SJCRH30 (cell line): ENCODE measurements at regions not wholly inside any gene's neighbourhood (a gene's known extent, or its start where the extent isn't known, plus 50 kb on each side); places are given as distances from the start of the nearest gene placed in this dataset.

ENCODE experiments used
- DNase-seq, 2 experiments: peaks; one replicate each; pipeline ENCODE4 v3.0.0-alpha.2; 2015 to 2020
- H3K27ac ChIP-seq: fragments of 250-450 bp; sonication (Bioruptor Pico); 2 replicates; pipeline ENCODE4 v1.5.1; 2020; ENCODE audit warnings: mild to moderate bottlenecking, moderate library complexity
- H3K27me3 ChIP-seq: fragments of 250-450 bp; sonication (Bioruptor Pico); 2 replicates; pipeline ENCODE4 v1.5.1; 2020; ENCODE audit warnings: mild to moderate bottlenecking, moderate library complexity
- H3K36me3 ChIP-seq: fragments of 250-450 bp; sonication (Bioruptor Pico); 2 replicates; pipeline ENCODE4 v1.5.1; 2020; ENCODE audit warnings: mild to moderate bottlenecking, moderate library complexity
- H3K4me1 ChIP-seq: fragments of 250-450 bp; sonication (Bioruptor Pico); 2 replicates; pipeline ENCODE4 v1.5.1; 2020; ENCODE audit warnings: mild to moderate bottlenecking, moderate library complexity
- H3K4me3 ChIP-seq: fragments of 250-450 bp; sonication (Bioruptor Pico); 2 replicates; pipeline ENCODE4 v1.5.1; 2020; ENCODE audit warnings: mild to moderate bottlenecking, moderate library complexity
- H3K9me3 ChIP-seq: fragments of 250-450 bp; sonication (Bioruptor Pico); replicated peaks from 2 replicates; pipeline ENCODE4 v1.5.1; 2020; ENCODE audit warnings: mild to moderate bottlenecking, moderate library complexity

GRCh38 chr1:110816945-110817344, 56.0 kb upstream of the CD53 start:
- H3K4me1 ChIP-seq = no peaks in the 10 kb centered on the region
- no peak for DNase-seq
- H3K4me3 ChIP-seq = no peak overlapping the region
- no peaks in the 10 kb centered on the region for H3K9me3 ChIP-seq
- H3K27ac ChIP-seq = no peak overlapping the region
- no peaks in the 10 kb centered on the region for H3K36me3 ChIP-seq
- no peaks in the 10 kb centered on the region for H3K27me3 ChIP-seq

DNA sequence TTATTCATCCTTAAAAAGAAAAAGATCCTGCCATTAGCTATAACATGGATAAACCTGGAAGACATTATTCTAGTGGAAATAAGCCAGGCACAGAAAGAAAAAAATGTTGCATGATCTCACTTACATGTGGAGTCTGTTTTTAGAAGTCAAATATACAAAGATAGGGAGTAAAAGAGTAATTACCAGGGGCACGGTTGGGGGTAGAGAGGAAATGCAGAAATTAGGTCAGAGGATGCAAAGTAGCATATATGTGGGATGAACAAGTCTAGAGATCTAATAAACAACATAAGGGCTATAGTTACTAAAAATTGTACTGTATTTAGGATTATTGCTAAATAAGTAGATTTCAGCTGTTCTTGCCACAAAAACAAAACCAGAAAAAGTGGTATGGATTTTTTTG, 61.4 kb upstream of the CD53 start:
- no peaks in the 10 kb centered on the region for H3K4me1 ChIP-seq
- H3K4me3 ChIP-seq = no peak overlapping the region
- H3K9me3 ChIP-seq = no peaks in the 10 kb centered on the region
- no peaks in the 10 kb centered on the region for H3K27me3 ChIP-seq
- H3K27ac ChIP-seq = no peak overlapping the region
- no peak for DNase-seq
- no peaks in the 10 kb centered on the region for H3K36me3 ChIP-seq

- Histone ChIP-seq H3K27me3 (no peaks in the 10 kb centered on the region), H3K27ac (no peak overlapping the region)
Observed at GRCh38 chr1:110800079-110800478, 72.9 kb upstream of the CD53 start.

GRCh38 chr1:110798691-110799256, 74.2 kb upstream of the CD53 start:
- H3K4me1 ChIP-seq = no peaks in the 10 kb centered on the region
- no peaks in the 10 kb centered on the region for H3K27me3 ChIP-seq
- DNase-seq = no peak
- H3K4me3 ChIP-seq = no peak overlapping the region
- no peaks in the 10 kb centered on the region for H3K36me3 ChIP-seq
- no peaks in the 10 kb centered on the region for H3K9me3 ChIP-seq
- no peak overlapping the region for H3K27ac ChIP-seq

More at GRCh38 chr1:110800079-110800478, 72.9 kb upstream of the CD53 start:
- H3K4me3 ChIP-seq = no peak overlapping the region
- no peak for DNase-seq
- H3K4me1 ChIP-seq = no peaks in the 10 kb centered on the region
- H3K9me3 ChIP-seq = no peaks in the 10 kb centered on the region
- H3K36me3 ChIP-seq = no peaks in the 10 kb centered on the region

GRCh38 chr1:110788673-110789072, 84.3 kb upstream of the CD53 start:
- no peak for DNase-seq
- H3K9me3 ChIP-seq = no peaks in the 10 kb centered on the region
- H3K4me1 ChIP-seq = no peaks in the 10 kb centered on the region
- H3K4me3 ChIP-seq = no peak overlapping the region
- no peak overlapping the region for H3K27ac ChIP-seq
- H3K27me3 ChIP-seq = no peaks in the 10 kb centered on the region; the same call in 1 of the 2 replicates
- H3K36me3 ChIP-seq = no peaks in the 10 kb centered on the region

DNA sequence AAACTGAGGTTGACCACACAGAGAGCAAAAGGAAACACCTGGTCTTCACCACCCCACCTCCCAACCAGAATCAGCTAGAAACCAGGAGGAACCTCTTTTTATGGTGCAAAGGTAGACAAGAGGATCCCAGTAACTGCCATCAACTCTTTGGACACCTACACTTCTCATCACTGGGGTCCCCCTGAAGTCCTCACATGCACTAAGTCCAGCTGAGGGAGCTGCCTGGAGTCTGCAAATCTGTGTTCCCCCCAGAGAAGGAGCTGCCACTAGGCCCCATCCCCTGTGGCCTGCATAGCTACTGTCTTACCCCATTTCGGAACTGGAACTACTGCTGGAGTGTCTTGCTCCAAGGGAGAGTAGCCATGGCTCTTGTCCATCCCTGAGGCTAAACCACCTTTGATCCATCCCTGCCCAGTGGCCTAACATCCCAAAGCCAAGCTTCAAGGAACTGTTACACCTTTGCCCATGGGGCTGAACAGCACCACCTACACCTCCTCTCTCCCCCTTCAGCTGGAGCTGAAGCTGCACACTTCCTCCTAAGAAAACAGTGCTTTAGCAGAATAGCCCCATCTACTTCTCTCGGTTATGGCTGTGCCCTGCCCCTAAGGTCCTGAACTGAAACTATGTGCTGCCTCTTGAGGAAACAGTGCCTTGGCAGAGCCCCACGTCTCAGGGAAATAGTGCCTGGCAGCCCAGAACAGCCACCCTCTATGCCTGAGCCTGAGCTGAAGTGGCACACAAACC, 85.4 kb upstream of the CD53 start:
- DNase-seq = no peak
- no peak overlapping the region for H3K4me3 ChIP-seq
- H3K36me3 ChIP-seq = no peaks in the 10 kb centered on the region
- no peak overlapping the region for H3K27ac ChIP-seq
- no peaks in the 10 kb centered on the region; the same call in 1 of the 2 replicates for H3K27me3 ChIP-seq
- H3K4me1 ChIP-seq = no peaks in the 10 kb centered on the region
- H3K9me3 ChIP-seq = no peaks in the 10 kb centered on the region

GRCh38 chr1:110786802-110787327, 86.1 kb upstream of the CD53 start:
- Histone ChIP-seq H3K4me1 (no peaks in the 10 kb centered on the region), H3K4me3 (no peak overlapping the region), H3K27ac (no peak overlapping the region), H3K36me3 (no peaks in the 10 kb centered on the region), H3K27me3 (no peaks in the 10 kb centered on the region; the same call in 1 of the 2 replicates), H3K9me3 (no peaks in the 10 kb centered on the region)
- no peak for DNase-seq

GRCh38 chr1:110785612-110786011, 87.3 kb upstream of the CD53 start:
- Histone ChIP-seq H3K27me3 (peaks cover 2% of the 10 kb centered on the region; the same call in 1 of the 2 replicates), H3K36me3 (no peaks in the 10 kb centered on the region), H3K4me1 (no peaks in the 10 kb centered on the region), H3K4me3 (no peak overlapping the region), H3K9me3 (no peaks in the 10 kb centered on the region), H3K27ac (no peak overlapping the region)
- DNase-seq = no peak

GRCh38 chr1:110785055-110785454, 87.9 kb upstream of the CD53 start:
- Histone ChIP-seq H3K27me3 (peaks cover 3% of the 10 kb centered on the region; the same call in 1 of the 2 replicates), H3K27ac (no peak overlapping the region), H3K4me1 (no peaks in the 10 kb centered on the region), H3K4me3 (no peak overlapping the region), H3K36me3 (no peaks in the 10 kb centered on the region), H3K9me3 (no peaks in the 10 kb centered on the region)
- DNase-seq = no peak

DNA sequence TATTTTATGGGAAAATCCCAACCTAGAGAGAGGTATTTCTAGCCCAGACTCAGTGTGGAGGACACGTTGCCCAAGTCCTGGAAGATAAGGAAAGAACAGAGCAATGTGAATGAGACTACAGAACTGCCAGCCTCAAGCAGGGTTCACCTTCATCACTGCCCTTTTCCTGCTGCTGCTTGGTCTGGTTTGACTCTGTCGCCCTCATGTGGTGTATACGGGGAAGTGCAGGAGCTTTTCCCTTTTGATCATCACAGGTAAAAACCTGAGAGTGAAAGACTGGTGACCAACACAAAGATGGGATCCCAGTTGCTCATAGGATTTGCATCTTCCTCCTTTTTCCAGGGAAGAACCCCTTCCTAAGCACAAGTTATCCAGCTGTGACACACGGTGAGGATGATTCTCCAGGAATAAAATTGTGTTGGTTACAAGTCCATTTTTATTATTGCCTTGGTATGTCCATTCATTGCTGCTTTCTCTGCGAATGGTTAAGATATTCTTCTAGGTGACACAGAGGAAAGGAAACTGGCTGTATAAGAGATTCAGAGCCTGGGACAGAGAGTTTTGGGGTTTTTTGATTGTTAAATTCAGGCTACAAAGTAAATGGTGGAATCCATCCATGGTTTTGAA, 89.5 kb upstream of the CD53 start:
- H3K4me1 ChIP-seq = no peaks in the 10 kb centered on the region
- no peaks in the 10 kb centered on the region for H3K36me3 ChIP-seq
- H3K9me3 ChIP-seq = no peaks in the 10 kb centered on the region
- peak; percentile 24 to 66 for DNase-seq
- H3K27ac ChIP-seq = no peak overlapping the region
- peaks cover 3% of the 10 kb centered on the region; the same call in 1 of the 2 replicates for H3K27me3 ChIP-seq
- no peak overlapping the region for H3K4me3 ChIP-seq

GRCh38 chr1:110781525-110781924, 91.4 kb upstream of the CD53 start:
- Histone ChIP-seq H3K36me3 (no peaks in the 10 kb centered on the region), H3K9me3 (no peaks in the 10 kb centered on the region), H3K27me3 (peaks cover 3% of the 10 kb centered on the region; the same call in 1 of the 2 replicates), H3K4me3 (no peak overlapping the region), H3K4me1 (no peaks in the 10 kb centered on the region), H3K27ac (no peak overlapping the region)
- DNase-seq = no peak

GRCh38 chr1:110780600-110781484, 92.1 kb upstream of the CD53 start:
- DNase-seq = peak; percentile 25 to 79
- Histone ChIP-seq H3K9me3 (no peaks in the 10 kb centered on the region), H3K27ac (no peak overlapping the region), H3K36me3 (no peaks in the 10 kb centered on the region), H3K4me3 (no peak overlapping the region), H3K27me3 (peaks cover 3% of the 10 kb centered on the region; the same call in 1 of the 2 replicates), H3K4me1 (no peaks in the 10 kb centered on the region)

DNA sequence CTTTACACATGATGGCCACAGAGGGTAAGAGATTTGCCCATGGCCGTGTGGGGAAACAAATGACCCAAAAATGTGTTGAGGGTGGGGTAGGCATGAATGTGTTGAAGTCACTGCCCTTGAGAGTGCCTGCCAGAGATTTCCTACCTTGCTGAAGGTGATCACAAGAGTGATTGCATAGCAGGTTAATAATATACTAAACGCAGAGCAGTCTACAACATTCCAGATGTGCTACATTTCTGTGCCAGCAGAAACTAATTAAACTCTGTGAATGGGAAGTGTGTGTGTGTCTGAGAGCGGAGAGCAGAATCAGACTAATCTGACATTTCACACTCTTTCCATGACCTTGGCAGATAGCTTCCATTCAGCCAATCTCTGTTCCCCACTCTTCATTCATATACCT, 93.3 kb upstream of the CD53 start:
- Histone ChIP-seq H3K4me3 (no peak overlapping the region), H3K9me3 (no peaks in the 10 kb centered on the region), H3K4me1 (no peaks in the 10 kb centered on the region), H3K27me3 (peaks cover 3% of the 10 kb centered on the region; the same call in 1 of the 2 replicates), H3K36me3 (no peaks in the 10 kb centered on the region), H3K27ac (no peak overlapping the region)
- DNase-seq = no peak

GRCh38 chr1:110778821-110779220, 94.1 kb upstream of the CD53 start:
- no peak for DNase-seq
- Histone ChIP-seq H3K9me3 (no peaks in the 10 kb centered on the region), H3K4me3 (no peak overlapping the region), H3K4me1 (no peaks in the 10 kb centered on the region), H3K36me3 (no peaks in the 10 kb centered on the region), H3K27ac (no peak overlapping the region), H3K27me3 (peaks cover 3% of the 10 kb centered on the region; the same call in 1 of the 2 replicates)
